OCI-LY3 (cell line): ENCODE measurements at regions not wholly inside any gene's neighbourhood (a gene's known extent, or its start where the extent isn't known, plus 50 kb on each side); places are given as distances from the start of the nearest gene placed in this dataset.

Experiments
- H2AFZ ChIP-seq: fragments of 200-600, 300-600 bp; shearing (Covaris generic); 2 replicates; pipeline ENCODE4 v1.6.0; 2014; ENCODE audit warnings: antibody characterized with exemption, low read depth, low read length
- H3K27ac ChIP-seq: fragments of 200-600, 300-600 bp; sonication (generic); 2 replicates; pipeline ENCODE4 v1.5.1; 2014; ENCODE audit warnings: mild to moderate bottlenecking, low read length, moderate library complexity, mixed read lengths
- H3K27me3 ChIP-seq: fragments of 200-600, 300-600 bp; sonication (generic); 2 replicates; pipeline ENCODE4 v1.6.1; 2014; ENCODE audit warnings: low read depth, low read length, mixed read lengths
- H3K36me3 ChIP-seq: fragments of 200-600, 300-600 bp; sonication (generic); replicated peaks from 2 replicates; pipeline ENCODE3; 2014; ENCODE audit warnings: low read depth, low read length, mixed read lengths
- H3K4me1 ChIP-seq: fragments of 300-600, 200-600 bp; sonication (generic); 2 replicates; pipeline ENCODE4 v1.6.1; 2014; ENCODE audit warnings: low read length, mixed read lengths
- H3K4me2 ChIP-seq: fragments of 200-600, 300-600 bp; sonication (generic); 2 replicates; pipeline ENCODE4 v1.6.1; 2014; ENCODE audit warnings: low read length, mixed read lengths
- H3K4me3 ChIP-seq: fragments of 300-600, 200-600 bp; sonication (generic); 2 replicates; pipeline ENCODE4 v1.5.1; 2014; ENCODE audit warnings: antibody characterized with exemption, mild to moderate bottlenecking, low read length, moderate library complexity
- H3K79me2 ChIP-seq: fragments of 300-600, 200-600 bp; shearing (Covaris generic); 2 replicates; pipeline ENCODE4 v1.6.1; 2014; ENCODE audit warnings: mild to moderate bottlenecking, low read length, mixed read lengths
- H3K9ac ChIP-seq: fragments of 300-600, 200-600 bp; shearing (Covaris generic); 2 replicates; pipeline ENCODE4 v1.6.0; 2014; ENCODE audit warnings: mild to moderate bottlenecking, low read length, moderate library complexity
- H3K9me3 ChIP-seq: fragments of 200-600, 300-600 bp; shearing (Covaris generic); 2 replicates; pipeline ENCODE4 v1.6.1; 2014; ENCODE audit warnings: low read length, mixed read lengths; ENCODE audit not compliant: insufficient read depth
- H4K20me1 ChIP-seq: fragments of 200-600, 300-600 bp; sonication (generic); 2 replicates; pipeline ENCODE4 v1.6.1; 2016; ENCODE audit warnings: low read length, mixed read lengths; ENCODE audit not compliant: insufficient read depth
- EZH2phosphoT487 ChIP-seq: fragments of 200-600 bp; shearing (Covaris generic); IDR thresholded peaks from 2 replicates; pipeline ENCODE4 v1.6.1; 2018; ENCODE audit warnings: antibody characterized with exemption, mixed run types, low read depth
- TF ChIP-seq, protein P1 (sequence below): fragments of 200-600, 300-600 bp; sonication (generic); IDR thresholded peaks from 2 replicates; pipeline ENCODE4 v1.5.1; 2014; ENCODE audit warnings: antibody characterized with exemption, low read length, low read depth

DNA sequence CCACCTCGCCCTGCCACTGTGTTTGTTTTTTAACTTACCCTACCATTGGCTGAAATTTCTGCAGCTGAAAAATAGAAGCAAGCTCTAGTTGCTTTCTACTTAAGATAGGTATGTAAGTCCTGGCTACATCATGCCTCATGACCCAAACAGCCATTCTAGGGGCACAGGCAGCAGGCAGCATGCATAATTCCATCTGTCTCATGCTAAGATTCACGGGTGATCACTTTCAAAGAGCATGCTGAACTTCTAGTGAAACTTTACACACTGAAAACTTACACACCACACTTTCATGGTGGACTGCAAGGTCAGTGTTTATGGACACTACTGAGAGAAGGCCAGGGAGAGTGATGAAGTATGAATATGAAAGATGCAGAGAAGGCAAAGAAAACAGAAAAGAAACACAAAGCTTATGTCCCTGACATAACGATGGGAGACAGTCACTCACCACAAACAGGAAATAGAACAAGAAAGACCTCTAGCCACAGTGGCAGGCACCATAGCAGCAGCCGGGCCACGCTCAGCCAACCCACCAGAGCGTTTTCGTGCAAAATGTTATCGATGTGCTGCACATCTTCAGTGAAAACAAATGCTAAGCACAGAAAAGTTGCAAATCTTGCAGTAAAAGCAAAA lies 102.3 kb upstream of the TIAM1 start:
- Histone ChIP-seq H3K27ac (no peak overlapping the region), H3K9ac (no peak overlapping the region), H3K4me1 (no peaks in the 10 kb centered on the region), H3K79me2 (no peaks in the 10 kb centered on the region), H3K36me3 (no peaks in the 10 kb centered on the region), H2AFZ (no peak overlapping the region), H3K4me2 (no peak overlapping the region), H3K9me3 (no peaks in the 10 kb centered on the region; the same call in 1 of the 2 replicates), H3K4me3 (no peak overlapping the region), H4K20me1 (no peaks in the 10 kb centered on the region), H3K27me3 (no peaks in the 10 kb centered on the region)
- TF ChIP-seq, protein P1, sequence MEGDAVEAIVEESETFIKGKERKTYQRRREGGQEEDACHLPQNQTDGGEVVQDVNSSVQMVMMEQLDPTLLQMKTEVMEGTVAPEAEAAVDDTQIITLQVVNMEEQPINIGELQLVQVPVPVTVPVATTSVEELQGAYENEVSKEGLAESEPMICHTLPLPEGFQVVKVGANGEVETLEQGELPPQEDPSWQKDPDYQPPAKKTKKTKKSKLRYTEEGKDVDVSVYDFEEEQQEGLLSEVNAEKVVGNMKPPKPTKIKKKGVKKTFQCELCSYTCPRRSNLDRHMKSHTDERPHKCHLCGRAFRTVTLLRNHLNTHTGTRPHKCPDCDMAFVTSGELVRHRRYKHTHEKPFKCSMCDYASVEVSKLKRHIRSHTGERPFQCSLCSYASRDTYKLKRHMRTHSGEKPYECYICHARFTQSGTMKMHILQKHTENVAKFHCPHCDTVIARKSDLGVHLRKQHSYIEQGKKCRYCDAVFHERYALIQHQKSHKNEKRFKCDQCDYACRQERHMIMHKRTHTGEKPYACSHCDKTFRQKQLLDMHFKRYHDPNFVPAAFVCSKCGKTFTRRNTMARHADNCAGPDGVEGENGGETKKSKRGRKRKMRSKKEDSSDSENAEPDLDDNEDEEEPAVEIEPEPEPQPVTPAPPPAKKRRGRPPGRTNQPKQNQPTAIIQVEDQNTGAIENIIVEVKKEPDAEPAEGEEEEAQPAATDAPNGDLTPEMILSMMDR, result no peak
- TF ChIP-seq EZH2phosphoT487, result no peak

DNA sequence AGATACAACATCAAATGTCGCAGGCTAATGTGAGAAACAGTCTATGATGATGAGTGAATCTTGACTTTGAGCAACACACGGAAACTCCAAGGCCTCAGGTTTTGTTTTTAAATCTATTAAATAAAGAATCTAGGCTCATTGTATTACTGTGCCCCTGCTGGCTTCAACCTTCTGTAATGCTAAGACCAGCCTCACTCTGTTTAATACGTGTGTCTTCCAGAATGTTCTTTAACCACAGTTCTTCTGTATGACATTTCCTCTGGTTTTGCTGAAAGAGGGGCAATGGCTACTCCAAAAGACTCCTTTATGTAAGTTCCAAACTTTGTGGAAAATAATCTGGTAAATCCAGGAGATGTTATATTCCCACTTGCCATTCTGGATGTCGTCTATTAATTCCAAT lies 101.1 kb upstream of the TIAM1 start:
- Histone ChIP-seq H3K36me3 (no peaks in the 10 kb centered on the region), H3K4me3 (no peak overlapping the region), H3K27me3 (no peaks in the 10 kb centered on the region), H3K4me2 (no peak overlapping the region), H4K20me1 (no peaks in the 10 kb centered on the region), H3K9me3 (no peaks in the 10 kb centered on the region; the same call in 1 of the 2 replicates), H3K4me1 (no peaks in the 10 kb centered on the region), H2AFZ (no peak overlapping the region), H3K79me2 (no peaks in the 10 kb centered on the region), H3K9ac (no peak overlapping the region), H3K27ac (no peak overlapping the region)
- TF ChIP-seq EZH2phosphoT487, result no peak
- TF ChIP-seq, protein P1, result no peak

DNA sequence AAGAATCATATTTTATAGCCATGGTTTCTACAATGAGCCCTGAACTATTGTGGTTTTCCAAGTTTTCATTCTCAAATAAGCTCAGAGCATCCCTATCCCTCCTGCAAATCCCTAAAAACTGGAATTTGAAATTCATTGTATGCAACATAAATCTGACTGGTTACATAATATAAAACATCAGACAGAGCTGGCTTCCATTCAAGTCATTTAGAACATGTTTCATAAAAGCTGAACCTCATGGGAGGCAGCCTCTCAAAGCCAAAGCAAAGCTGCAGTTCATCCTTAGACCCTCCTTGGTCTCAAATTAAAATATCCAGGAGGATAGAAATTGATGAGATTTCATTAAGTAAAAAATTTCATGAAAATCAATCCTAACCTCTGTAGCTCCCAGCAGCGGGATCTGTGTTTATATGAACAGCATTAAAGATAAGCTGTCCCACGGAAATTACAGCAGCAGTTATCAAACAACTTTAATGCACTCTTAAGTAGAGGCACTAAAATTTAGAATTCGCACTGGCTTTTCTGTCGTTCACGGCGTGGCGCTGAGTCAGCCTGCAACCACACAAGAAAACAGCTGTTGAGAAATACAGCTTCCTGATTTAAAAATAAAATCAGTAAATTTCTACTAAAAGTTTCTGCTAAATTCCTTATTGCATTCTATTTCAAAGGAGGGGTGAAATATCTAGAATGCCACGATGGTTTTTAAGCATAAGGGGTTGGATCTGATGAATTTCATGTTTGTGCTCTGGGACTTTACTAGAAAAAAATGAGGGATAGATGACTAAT lies 99.9 kb upstream of the TIAM1 start:
- no peaks in the 10 kb centered on the region for H4K20me1 ChIP-seq
- H3K4me3 ChIP-seq, result no peak overlapping the region
- no peaks in the 10 kb centered on the region; the same call in 1 of the 2 replicates for H3K9me3 ChIP-seq
- H3K9ac ChIP-seq, result no peak overlapping the region
- H3K4me1 ChIP-seq, result no peaks in the 10 kb centered on the region
- TF ChIP-seq, protein P1, result no peak
- TF ChIP-seq EZH2phosphoT487, result no peak
- no peaks in the 10 kb centered on the region for H3K27me3 ChIP-seq
- H3K4me2 ChIP-seq, result no peak overlapping the region
- H2AFZ ChIP-seq, result no peak overlapping the region
- H3K27ac ChIP-seq, result no peak overlapping the region
- no peaks in the 10 kb centered on the region for H3K79me2 ChIP-seq
- no peaks in the 10 kb centered on the region for H3K36me3 ChIP-seq

DNA sequence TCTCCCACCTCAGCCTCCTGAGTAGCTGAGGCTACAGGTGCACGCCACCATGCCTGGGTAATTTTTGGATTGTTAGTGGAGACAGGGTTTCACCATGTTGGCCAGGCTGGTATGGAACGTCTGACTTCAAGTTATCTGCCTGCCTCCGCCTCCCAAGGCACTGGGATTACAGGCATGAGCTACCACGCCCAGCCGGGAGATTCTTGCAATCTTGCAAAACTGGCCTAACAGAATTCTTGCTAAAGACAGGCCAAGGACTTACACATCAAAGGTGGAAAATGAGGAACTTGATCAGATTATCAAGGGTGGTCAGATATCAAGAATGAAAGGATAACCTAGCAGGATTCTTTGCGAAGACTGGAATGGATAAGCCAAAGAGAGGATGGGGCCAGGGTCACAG lies 98.3 kb upstream of the TIAM1 start:
- no peaks in the 10 kb centered on the region for H3K27me3 ChIP-seq
- H3K27ac ChIP-seq, result no peak overlapping the region
- no peak overlapping the region for H2AFZ ChIP-seq
- no peak overlapping the region for H3K4me2 ChIP-seq
- no peaks in the 10 kb centered on the region for H3K79me2 ChIP-seq
- no peak overlapping the region for H3K9ac ChIP-seq
- H3K4me1 ChIP-seq, result no peaks in the 10 kb centered on the region
- H3K36me3 ChIP-seq, result no peaks in the 10 kb centered on the region
- no peak overlapping the region for H3K4me3 ChIP-seq
- TF ChIP-seq, protein P1, result no peak
- no peak for TF ChIP-seq EZH2phosphoT487
- no peaks in the 10 kb centered on the region; the same call in 1 of the 2 replicates for H3K9me3 ChIP-seq
- no peaks in the 10 kb centered on the region for H4K20me1 ChIP-seq
